Activated naive CD4-positive, alpha-beta T cell treated with anti-CD3 and anti-CD28 coated beads for 36 hours (primary cell): ENCODE measurements at regions not wholly inside any gene's neighbourhood (a gene's known extent, or its start where the extent isn't known, plus 50 kb on each side); places are given as distances from the start of the nearest gene placed in this dataset.
"Not testable (repeated sequence)": the region's sequence is repeated elsewhere in the genome, so short reads cannot be mapped to it uniquely, and the experiment has no call there.

ENCODE experiments used
- CTCF ChIA-PET: fragments of 350-600 bp; sonication (Branson Sonifier 250); formaldehyde crosslinking; loops from one replicate; lab custom pipeline; 2021; ENCODE audit warnings: antibody characterized with exemption; lab: Charles Lee
- DNase-seq: peaks from one replicate; pipeline ENCODE4 v3.0.0-alpha.2; 2020
- H3K27ac Mint-ChIP-seq: one replicate; pipeline ENCODE4 v1.8.0; 2021; ENCODE audit warnings: mild to moderate bottlenecking, mixed read lengths
- H3K27me3 Mint-ChIP-seq: one replicate; pipeline ENCODE4 v1.8.0; 2021; ENCODE audit warnings: low read depth, mixed read lengths
- H3K36me3 Mint-ChIP-seq: one replicate; pipeline ENCODE4 v1.8.0; 2021; ENCODE audit warnings: low read depth, mixed read lengths
- H3K4me1 Mint-ChIP-seq: one replicate; pipeline ENCODE4 v1.8.0; 2021; ENCODE audit warnings: low read depth, mixed read lengths
- H3K4me3 Mint-ChIP-seq: one replicate; pipeline ENCODE4 v1.8.0; 2021; ENCODE audit warnings: mild to moderate bottlenecking, moderate library complexity, mixed read lengths
- H3K9me3 Mint-ChIP-seq: one replicate; pipeline ENCODE4 v1.8.0; 2021; ENCODE audit warnings: mixed read lengths
- intact Hi-C: fragments of 100-400 bp; cut with micrococcal nuclease; formaldehyde crosslinking; loops from one replicate; pipeline ENCODE4 v1.15.1; 2023

- no peaks in the 10 kb centered on the region for H3K9me3 Mint-ChIP-seq
- DNase-seq, result no peak
- CTCF ChIA-PET, result no interaction called here
- intact Hi-C loops, result no loop called here
- no peak overlapping the region for H3K27ac Mint-ChIP-seq
- peaks cover 6% of the 10 kb centered on the region for H3K27me3 Mint-ChIP-seq
- no peaks in the 10 kb centered on the region for H3K4me1 Mint-ChIP-seq
- H3K4me3 Mint-ChIP-seq, result no peak overlapping the region
- no peaks in the 10 kb centered on the region for H3K36me3 Mint-ChIP-seq
These were observed 114.3 kb upstream of the PLEKHG1 start for GRCh38 chr6:150485161-150485958.

DNA sequence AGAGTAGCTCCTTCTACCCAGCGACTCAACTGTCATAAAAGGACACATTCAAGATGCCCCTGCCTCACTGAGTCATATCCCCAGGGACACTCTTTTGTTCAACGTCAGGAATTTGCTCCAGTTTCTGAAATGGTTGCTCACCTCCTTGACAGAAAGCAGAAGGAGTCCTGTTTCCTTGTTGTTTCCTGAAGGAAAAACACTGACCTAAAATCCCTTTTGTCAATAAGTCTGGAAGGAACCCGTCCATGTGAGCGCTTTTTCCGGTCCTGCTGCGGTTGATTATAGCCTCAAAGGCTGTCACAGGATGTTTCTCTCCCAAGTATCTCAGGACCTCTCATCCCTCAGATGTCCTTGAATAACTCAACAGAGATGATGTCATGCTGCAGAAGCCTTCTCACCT, 113.6 kb upstream of the PLEKHG1 start:
- Mint-ChIP-seq H3K27ac (no peak overlapping the region), H3K27me3 (peaks cover 6% of the 10 kb centered on the region), H3K4me1 (peaks cover under 1% of the 10 kb centered on the region), H3K4me3 (no peak overlapping the region), H3K36me3 (no peaks in the 10 kb centered on the region), H3K9me3 (no peaks in the 10 kb centered on the region)
- intact Hi-C loops, result no loop called here
- no peak for DNase-seq
- CTCF ChIA-PET, result no interaction called here

GRCh38 chr6:150490586-150490985, 109.1 kb upstream of the PLEKHG1 start:
- DNase-seq, result no peak
- intact Hi-C loops, result loop anchor here (2.0 to 5.0 kb wide), 2 partner anchors 72 to 142 kb away; no protein-coding TSS in a partner anchor
- no peak overlapping the region for H3K27ac Mint-ChIP-seq
- peaks cover 13% of the 10 kb centered on the region for H3K9me3 Mint-ChIP-seq
- CTCF ChIA-PET, result interaction anchor here (0.9 to 1.1 kb wide), 2 partner anchors 32 to 72 kb away, joined by 3 read pairs; no protein-coding TSS in a partner anchor
- H3K36me3 Mint-ChIP-seq, result no peaks in the 10 kb centered on the region
- no peak overlapping the region for H3K4me3 Mint-ChIP-seq
- peaks cover 6% of the 10 kb centered on the region for H3K27me3 Mint-ChIP-seq
- H3K4me1 Mint-ChIP-seq, result peaks cover 9% of the 10 kb centered on the region

GRCh38 chr6:150491131-150491810, 108.4 kb upstream of the PLEKHG1 start:
- CTCF ChIA-PET, result interaction anchor here (0.5 to 1.1 kb wide), 5 partner anchors 33 to 842 kb away, joined by 3 to 4 read pairs (median 3); no protein-coding TSS in a partner anchor
- Mint-ChIP-seq H3K9me3 (peaks cover 13% of the 10 kb centered on the region), H3K4me1 (peaks cover 9% of the 10 kb centered on the region), H3K27me3 (peaks cover 6% of the 10 kb centered on the region), H3K36me3 (no peaks in the 10 kb centered on the region), H3K27ac (peak overlapping the region; percentile 82), H3K4me3 (peak overlapping the region; percentile 51)
- DNase-seq, result peak; percentile 20
- intact Hi-C loops, result loop anchor here (1.0 to 5.0 kb wide), 4 partner anchors 72 to 322 kb away; partner anchors contain the start of gene PLEKHG1

- peaks cover 6% of the 10 kb centered on the region for H3K27me3 Mint-ChIP-seq
- CTCF ChIA-PET, result interaction anchor here (0.5 to 0.7 kb wide), 3 partner anchors 165 to 841 kb away, joined by 3 to 4 read pairs (median 3); no protein-coding TSS in a partner anchor
These were observed 107.9 kb upstream of the PLEKHG1 start for GRCh38 chr6:150491811-150492172.

GRCh38 chr6:150492507-150492906, 107.2 kb upstream of the PLEKHG1 start:
- H3K27me3 Mint-ChIP-seq, result peaks cover 6% of the 10 kb centered on the region
- H3K4me3 Mint-ChIP-seq, result no peak overlapping the region
- intact Hi-C loops, result loop anchor here (5.0 kb wide), 1 partner anchor 140 kb away; no protein-coding TSS in a partner anchor
- DNase-seq, result no peak
- peaks cover 9% of the 10 kb centered on the region for H3K4me1 Mint-ChIP-seq
- CTCF ChIA-PET, result interaction anchor here (1.1 kb wide), 1 partner anchor 421 kb away, joined by 3 read pairs; no protein-coding TSS in a partner anchor
- H3K9me3 Mint-ChIP-seq, result peaks cover 13% of the 10 kb centered on the region
- no peaks in the 10 kb centered on the region for H3K36me3 Mint-ChIP-seq
- no peak overlapping the region for H3K27ac Mint-ChIP-seq

More at GRCh38 chr6:150491811-150492172, 107.9 kb upstream of the PLEKHG1 start:
- no peak overlapping the region for H3K4me3 Mint-ChIP-seq
- H3K4me1 Mint-ChIP-seq, result peaks cover 9% of the 10 kb centered on the region
- DNase-seq, result no peak
- H3K9me3 Mint-ChIP-seq, result peaks cover 13% of the 10 kb centered on the region
- H3K36me3 Mint-ChIP-seq, result no peaks in the 10 kb centered on the region
- intact Hi-C loops, result loop anchor here (1.0 to 5.0 kb wide), 4 partner anchors 73 to 322 kb away; partner anchors contain the start of gene PLEKHG1
- no peak overlapping the region for H3K27ac Mint-ChIP-seq

DNA sequence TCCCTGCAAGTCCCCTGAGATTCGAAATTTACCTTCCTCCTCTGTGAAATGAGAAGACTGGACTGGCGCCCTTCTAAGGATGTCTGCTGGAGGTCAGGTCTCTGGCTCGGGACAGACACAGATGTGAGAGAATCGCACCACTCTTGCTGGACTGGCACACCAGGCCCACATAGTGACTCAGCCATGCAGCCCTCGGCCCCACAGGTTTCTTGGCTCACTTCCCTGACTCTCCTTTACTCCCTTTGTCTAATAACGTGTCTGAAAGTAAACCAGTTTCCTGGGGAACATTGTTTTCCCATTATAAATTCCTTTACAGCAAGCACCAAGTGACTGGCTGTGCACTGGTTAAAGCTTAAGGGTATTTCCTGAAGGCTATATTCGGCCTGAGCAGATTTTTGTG, 106.7 kb upstream of the PLEKHG1 start:
- H3K36me3 Mint-ChIP-seq, result no peaks in the 10 kb centered on the region
- H3K27me3 Mint-ChIP-seq, result peaks cover 3% of the 10 kb centered on the region
- no peak overlapping the region for H3K4me3 Mint-ChIP-seq
- intact Hi-C loops, result loop anchor here (5.0 kb wide), 1 partner anchor 139 kb away; no protein-coding TSS in a partner anchor
- DNase-seq, result no peak
- H3K27ac Mint-ChIP-seq, result no peak overlapping the region
- H3K9me3 Mint-ChIP-seq, result peaks cover 13% of the 10 kb centered on the region
- CTCF ChIA-PET, result interaction anchor here (1.1 kb wide), 1 partner anchor 422 kb away, joined by 3 read pairs; no protein-coding TSS in a partner anchor
- peaks cover 9% of the 10 kb centered on the region for H3K4me1 Mint-ChIP-seq

- intact Hi-C loops, result loop anchor here (5.0 kb wide), 1 partner anchor 139 kb away; no protein-coding TSS in a partner anchor
- H3K27me3 Mint-ChIP-seq, H3K4me3 Mint-ChIP-seq, DNase-seq, H3K4me1 Mint-ChIP-seq, H3K27ac Mint-ChIP-seq, H3K36me3 Mint-ChIP-seq: not testable (repeated sequence)
- peaks cover 13% of the 10 kb centered on the region for H3K9me3 Mint-ChIP-seq
- CTCF ChIA-PET, result interaction anchor here (1.1 kb wide), 1 partner anchor 422 kb away, joined by 3 read pairs; no protein-coding TSS in a partner anchor
These were observed 106.1 kb upstream of the PLEKHG1 start for GRCh38 chr6:150493552-150493951.

GRCh38 chr6:150494241-150494640, 105.4 kb upstream of the PLEKHG1 start:
- CTCF ChIA-PET, result no interaction called here
- peaks cover 13% of the 10 kb centered on the region for H3K9me3 Mint-ChIP-seq
- peaks cover 1% of the 10 kb centered on the region for H3K27me3 Mint-ChIP-seq
- no peak overlapping the region for H3K27ac Mint-ChIP-seq
- intact Hi-C loops, result loop anchor here (5.0 kb wide), 1 partner anchor 138 kb away; no protein-coding TSS in a partner anchor
- no peak overlapping the region for H3K4me3 Mint-ChIP-seq
- DNase-seq, result no peak
- peaks cover 9% of the 10 kb centered on the region for H3K4me1 Mint-ChIP-seq
- no peaks in the 10 kb centered on the region for H3K36me3 Mint-ChIP-seq

DNA sequence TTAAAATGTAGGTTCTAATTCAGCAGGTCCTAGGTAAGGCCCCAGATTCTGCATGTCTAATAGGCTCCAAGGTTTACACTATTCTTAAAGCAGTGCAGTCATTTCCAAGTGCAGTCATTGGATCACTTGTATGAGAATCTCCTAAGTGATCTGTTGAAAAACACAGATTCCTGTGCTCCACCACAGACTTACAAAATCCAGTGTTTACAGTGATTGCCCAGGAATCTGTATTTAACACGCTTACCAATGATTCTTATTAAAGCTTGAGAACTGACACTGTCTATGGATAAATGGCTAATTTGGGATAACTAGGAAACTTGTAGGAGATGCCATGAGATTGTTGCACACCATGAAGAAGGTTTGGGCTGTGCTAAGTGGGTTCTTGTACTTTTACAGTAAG, 104.6 kb upstream of the PLEKHG1 start:
- no peak overlapping the region for H3K4me3 Mint-ChIP-seq
- H3K4me1 Mint-ChIP-seq, result peaks cover 9% of the 10 kb centered on the region
- no peak for DNase-seq
- peaks cover 13% of the 10 kb centered on the region for H3K9me3 Mint-ChIP-seq
- no peaks in the 10 kb centered on the region for H3K36me3 Mint-ChIP-seq
- CTCF ChIA-PET, result no interaction called here
- intact Hi-C loops, result no loop called here
- H3K27me3 Mint-ChIP-seq, result peaks cover 1% of the 10 kb centered on the region
- no peak overlapping the region for H3K27ac Mint-ChIP-seq

GRCh38 chr6:150496629-150497028, 103.1 kb upstream of the PLEKHG1 start:
- CTCF ChIA-PET, result no interaction called here
- DNase-seq, result no peak
- Mint-ChIP-seq H3K27ac (no peak overlapping the region), H3K36me3 (no peaks in the 10 kb centered on the region), H3K9me3 (peaks cover 13% of the 10 kb centered on the region), H3K4me1 (peaks cover 2% of the 10 kb centered on the region), H3K4me3 (no peak overlapping the region), H3K27me3 (peaks cover 1% of the 10 kb centered on the region)
- intact Hi-C loops, result no loop called here

DNA sequence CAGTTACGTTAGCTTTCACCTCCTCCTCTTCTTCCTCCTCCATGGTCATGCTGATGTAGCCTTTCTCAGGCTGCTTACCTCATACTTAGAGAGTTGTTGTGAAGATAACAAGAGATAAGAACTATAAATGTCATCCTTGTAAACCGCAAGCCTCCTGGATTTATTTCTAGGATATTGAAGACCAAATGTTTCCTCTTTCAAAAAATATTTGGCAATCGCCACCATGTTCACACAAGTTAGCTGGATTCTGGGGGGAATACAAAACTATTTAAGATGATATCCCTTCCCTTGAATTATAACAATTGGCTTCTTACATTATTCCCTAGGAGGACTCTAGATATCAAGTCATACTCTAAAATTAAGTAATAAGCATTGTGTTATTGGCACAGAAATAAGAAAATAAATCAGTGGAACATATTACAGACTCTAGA, 99.8 kb upstream of the PLEKHG1 start:
- Mint-ChIP-seq H3K27ac (no peak overlapping the region), H3K4me1 (no peaks in the 10 kb centered on the region), H3K9me3 (no peaks in the 10 kb centered on the region), H3K4me3 (no peak overlapping the region), H3K36me3 (no peaks in the 10 kb centered on the region), H3K27me3 (peaks cover 1% of the 10 kb centered on the region)
- no peak for DNase-seq
- CTCF ChIA-PET, result no interaction called here
- intact Hi-C loops, result no loop called here
